Mesothelial cell of epicardium (in vitro differentiated cells): ENCODE measurements at regions not wholly inside any gene's neighbourhood (a gene's known extent, or its start where the extent isn't known, plus 50 kb on each side); places are given as distances from the start of the nearest gene placed in this dataset.
"Not testable (repeated sequence)": the region's sequence is repeated elsewhere in the genome, so short reads cannot be mapped to it uniquely, and the experiment has no call there.

Experiments
- DNase-seq, 2 experiments: peaks; one replicate each; pipeline ENCODE4 v3.0.0; 2021; ENCODE audit warnings: low spot score in 2 of 2; ENCODE audit not compliant: unreplicated experiment in 2 of 2
- H3K27ac Mint-ChIP-seq: 2 replicates; pipeline ENCODE4 v1.8.0; 2021; ENCODE audit warnings: mixed read lengths
- H3K27me3 Mint-ChIP-seq: 2 replicates; pipeline ENCODE4 v1.8.0; 2021; ENCODE audit warnings: low read depth, mixed read lengths
- H3K36me3 Mint-ChIP-seq: 2 replicates; pipeline ENCODE4 v1.8.0; 2021; ENCODE audit warnings: mixed read lengths
- H3K4me1 Mint-ChIP-seq: 2 replicates; pipeline ENCODE4 v1.8.0; 2021; ENCODE audit warnings: mixed read lengths
- H3K4me3 Mint-ChIP-seq: 2 replicates; pipeline ENCODE4 v1.8.0; 2021; ENCODE audit warnings: mild to moderate bottlenecking, moderate library complexity, mixed read lengths
- H3K9me3 Mint-ChIP-seq: 2 replicates; pipeline ENCODE4 v1.8.0; 2021; ENCODE audit warnings: mixed read lengths
- TF ChIP-seq, protein P1 (sequence below): fragments of 200-600 bp; sonication (generic); IDR thresholded peaks from one replicate; pipeline ENCODE4 v1.5.0; 2021; ENCODE audit warnings: antibody characterized with exemption; ENCODE audit not compliant: unreplicated experiment

DNA sequence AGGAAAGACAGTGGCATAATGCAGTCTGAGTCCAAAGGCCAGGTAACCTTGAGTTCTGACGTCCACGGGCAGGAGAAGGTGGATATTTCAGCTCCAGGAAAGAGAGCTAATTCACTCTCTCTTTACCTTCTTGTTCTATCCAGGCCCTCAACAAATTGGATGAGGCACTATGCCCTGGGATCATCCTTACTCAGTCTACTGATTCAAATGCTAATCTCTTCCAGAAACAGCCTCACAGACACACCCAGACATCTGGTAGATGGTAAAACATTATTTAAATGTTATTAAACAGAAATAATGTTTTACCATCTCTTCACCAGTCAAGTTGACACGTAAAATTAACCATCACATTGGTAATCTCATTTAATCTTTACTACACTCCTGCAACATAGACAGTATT is 73.0 kb downstream of the RBM11 start:
- TF ChIP-seq, protein P1, sequence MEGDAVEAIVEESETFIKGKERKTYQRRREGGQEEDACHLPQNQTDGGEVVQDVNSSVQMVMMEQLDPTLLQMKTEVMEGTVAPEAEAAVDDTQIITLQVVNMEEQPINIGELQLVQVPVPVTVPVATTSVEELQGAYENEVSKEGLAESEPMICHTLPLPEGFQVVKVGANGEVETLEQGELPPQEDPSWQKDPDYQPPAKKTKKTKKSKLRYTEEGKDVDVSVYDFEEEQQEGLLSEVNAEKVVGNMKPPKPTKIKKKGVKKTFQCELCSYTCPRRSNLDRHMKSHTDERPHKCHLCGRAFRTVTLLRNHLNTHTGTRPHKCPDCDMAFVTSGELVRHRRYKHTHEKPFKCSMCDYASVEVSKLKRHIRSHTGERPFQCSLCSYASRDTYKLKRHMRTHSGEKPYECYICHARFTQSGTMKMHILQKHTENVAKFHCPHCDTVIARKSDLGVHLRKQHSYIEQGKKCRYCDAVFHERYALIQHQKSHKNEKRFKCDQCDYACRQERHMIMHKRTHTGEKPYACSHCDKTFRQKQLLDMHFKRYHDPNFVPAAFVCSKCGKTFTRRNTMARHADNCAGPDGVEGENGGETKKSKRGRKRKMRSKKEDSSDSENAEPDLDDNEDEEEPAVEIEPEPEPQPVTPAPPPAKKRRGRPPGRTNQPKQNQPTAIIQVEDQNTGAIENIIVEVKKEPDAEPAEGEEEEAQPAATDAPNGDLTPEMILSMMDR: no peak
- Mint-ChIP-seq H3K27me3 (peaks cover 1% of the 10 kb centered on the region), H3K36me3 (no peaks in the 10 kb centered on the region), H3K4me3 (no peak overlapping the region), H3K27ac (no peak overlapping the region), H3K4me1 (peaks cover 9% of the 10 kb centered on the region), H3K9me3 (no peaks in the 10 kb centered on the region)
- no peak for DNase-seq

DNA sequence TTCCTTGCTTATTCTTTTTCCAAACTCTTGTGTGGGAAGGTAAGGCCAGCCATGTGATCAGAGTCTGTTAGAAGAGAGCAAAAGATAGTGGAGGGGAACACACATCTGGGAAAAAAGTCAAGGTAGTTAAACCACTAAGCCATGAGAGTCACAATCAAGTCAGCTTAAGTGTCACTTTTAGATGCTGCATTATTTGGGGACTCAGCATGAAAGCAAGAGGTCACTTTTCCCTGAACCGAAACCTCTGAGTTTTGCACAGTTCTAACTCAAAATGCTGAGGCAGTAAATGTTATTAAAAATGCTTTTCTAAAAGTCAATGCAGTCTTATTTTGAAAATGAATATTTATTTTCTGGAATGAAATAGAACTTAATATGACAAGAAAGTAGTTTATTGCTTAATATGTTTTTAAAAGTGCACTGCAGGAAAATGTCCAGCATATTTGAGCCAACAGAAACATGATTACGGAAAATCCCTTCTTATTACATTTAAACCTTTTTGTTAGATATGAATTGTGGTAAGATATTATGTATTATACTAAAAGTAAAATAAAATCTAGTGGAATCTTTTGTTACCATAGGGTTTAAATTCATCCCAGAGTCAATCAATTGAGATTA is 69.3 kb downstream of the RBM11 start:
- Mint-ChIP-seq H3K27ac (no peak overlapping the region), H3K27me3 (peaks cover 14% of the 10 kb centered on the region), H3K4me3 (no peak overlapping the region), H3K36me3 (no peaks in the 10 kb centered on the region), H3K4me1 (peaks cover 17% of the 10 kb centered on the region), H3K9me3 (peaks cover 3% of the 10 kb centered on the region)
- no peak for DNase-seq
- TF ChIP-seq, protein P1: no peak

DNA sequence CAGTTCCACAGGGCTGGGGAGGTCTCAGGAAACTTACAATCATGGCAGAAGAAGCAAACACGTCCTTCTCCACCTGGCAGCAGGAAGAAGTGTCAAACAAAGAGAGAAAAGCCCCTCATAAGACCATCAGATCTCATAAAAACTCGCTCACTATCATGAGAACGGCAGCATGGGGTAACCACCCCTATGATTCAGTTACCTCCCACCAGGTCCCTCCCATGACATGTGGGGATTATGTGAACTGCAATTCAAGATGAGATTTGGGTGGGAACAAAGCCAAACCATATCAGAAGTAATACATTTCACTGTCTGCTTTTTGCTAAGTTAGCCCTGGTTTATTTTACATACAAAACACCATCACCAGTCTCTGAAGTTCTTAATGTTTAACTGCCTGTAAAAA is 68.5 kb downstream of the RBM11 start:
- Mint-ChIP-seq H3K4me1 (peaks cover 17% of the 10 kb centered on the region), H3K9me3 (peaks cover 3% of the 10 kb centered on the region), H3K36me3 (no peaks in the 10 kb centered on the region), H3K27me3 (peaks cover 18% of the 10 kb centered on the region), H3K4me3 (no peak overlapping the region), H3K27ac (no peak overlapping the region)
- DNase-seq: no peak
- TF ChIP-seq, protein P1: no peak

DNA sequence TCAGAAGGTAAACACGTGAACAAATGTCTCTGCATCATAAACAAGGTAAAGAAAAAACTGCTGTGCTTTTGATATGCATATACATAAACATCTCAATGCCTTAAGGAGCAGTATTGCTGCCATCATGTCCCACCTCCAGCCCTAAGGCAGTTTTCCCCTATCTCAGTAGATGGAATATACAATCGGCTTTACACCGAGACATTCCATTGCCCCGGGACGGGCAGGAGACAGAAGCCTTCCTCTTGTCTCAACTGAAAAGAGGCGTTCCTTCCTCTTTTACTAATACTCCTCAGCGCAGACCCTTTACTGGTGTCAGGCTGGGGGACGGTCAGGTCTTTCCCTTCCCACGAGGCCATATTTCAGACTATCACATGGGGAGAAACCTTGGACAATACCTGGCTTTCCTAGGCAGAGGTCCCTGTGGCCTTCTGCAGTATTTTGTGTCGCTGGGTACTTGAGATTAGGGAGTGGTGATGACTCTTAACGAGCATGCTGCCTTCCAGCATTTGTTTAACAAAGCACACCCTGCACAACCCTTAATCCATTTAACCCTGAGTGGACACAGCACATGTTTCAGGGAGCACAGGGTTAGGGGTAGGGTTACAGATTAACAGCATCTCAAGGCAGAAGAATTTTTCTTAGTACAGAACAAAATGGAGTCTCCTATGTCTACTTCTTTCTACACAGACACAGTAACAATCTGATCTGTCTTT is 65.4 kb downstream of the RBM11 start:
- not testable (repeated sequence) for H3K9me3 Mint-ChIP-seq, H3K27ac Mint-ChIP-seq, DNase-seq, H3K36me3 Mint-ChIP-seq
- peak overlapping the region; percentile 60 for H3K4me3 Mint-ChIP-seq
- H3K27me3 Mint-ChIP-seq: peaks cover 18% of the 10 kb centered on the region
- peaks cover 17% of the 10 kb centered on the region for H3K4me1 Mint-ChIP-seq
